ENCODE measurements at regions not wholly inside any gene's neighbourhood (a gene's known extent, or its start where the extent isn't known, plus 50 kb on each side); places are given as distances from the start of the nearest gene placed in this dataset.
"Not testable (repeated sequence)": the region's sequence is repeated elsewhere in the genome, so short reads cannot be mapped to it uniquely, and the experiment has no call there.

GRCh38 chr3:162398554-162398953 is 901.9 kb downstream of the OTOL1 start:
- Histone ChIP-seq H3K4me3 (ENCODE audit: low read depth, low read length) (no peak overlapping the region), H3K27ac (no peak overlapping the region), H3K79me2 (no peaks in the 10 kb centered on the region), H2AFZ (no peak overlapping the region), H3K4me2 (ENCODE audit: low read length) (no peak overlapping the region), H3K36me3 (ENCODE audit: control insufficient read depth, insufficient read depth, low read length) (no peaks in the 10 kb centered on the region), H3K9me3 (ENCODE audit: control insufficient read depth, low read length) (no peaks in the 10 kb centered on the region), H3K4me1 (no peaks in the 10 kb centered on the region), H3K9ac (no peak overlapping the region), H3K27me3 (ENCODE audit: control insufficient read depth, insufficient read depth, low read length) (no peaks in the 10 kb centered on the region)
- no peak for TF ChIP-seq CTCF (IDR thresholded peaks at IDR 0.05)

GRCh38 chr3:162400697-162401096 is 904.1 kb downstream of the OTOL1 start:
- no peak overlapping the region for H3K4me3 ChIP-seq (ENCODE audit: low read depth, low read length)
- H3K4me1 ChIP-seq: no peaks in the 10 kb centered on the region
- H3K36me3 ChIP-seq (ENCODE audit: control insufficient read depth, insufficient read depth, low read length): no peaks in the 10 kb centered on the region
- H3K27ac ChIP-seq: no peak overlapping the region
- H3K9me3 ChIP-seq (ENCODE audit: control insufficient read depth, low read length): no peaks in the 10 kb centered on the region
- no peaks in the 10 kb centered on the region for H3K79me2 ChIP-seq
- H3K4me2 ChIP-seq (ENCODE audit: low read length): no peak overlapping the region
- H2AFZ ChIP-seq: no peak overlapping the region
- no peak for TF ChIP-seq CTCF (IDR thresholded peaks at IDR 0.05)
- no peak overlapping the region for H3K9ac ChIP-seq
- H3K27me3 ChIP-seq (ENCODE audit: control insufficient read depth, insufficient read depth, low read length): no peaks in the 10 kb centered on the region

GRCh38 chr3:162411556-162411955 is 914.9 kb downstream of the OTOL1 start:
- H3K9me3 ChIP-seq (ENCODE audit: control insufficient read depth, low read length); H3K4me3 ChIP-seq (ENCODE audit: low read depth, low read length); H3K4me1 ChIP-seq; H3K4me2 ChIP-seq (ENCODE audit: low read length); H3K36me3 ChIP-seq (ENCODE audit: control insufficient read depth, insufficient read depth, low read length); H3K9ac ChIP-seq; H3K27me3 ChIP-seq (ENCODE audit: control insufficient read depth, insufficient read depth, low read length); H2AFZ ChIP-seq; H3K27ac ChIP-seq; H3K79me2 ChIP-seq: not testable (repeated sequence)

GRCh38 chr3:162421721-162422120 is 925.1 kb downstream of the OTOL1 start:
- no peaks in the 10 kb centered on the region for H3K27me3 ChIP-seq (ENCODE audit: control insufficient read depth, insufficient read depth, low read length)
- H3K36me3 ChIP-seq (ENCODE audit: control insufficient read depth, insufficient read depth, low read length): no peaks in the 10 kb centered on the region
- H3K9ac ChIP-seq: no peak overlapping the region
- no peak overlapping the region for H3K4me2 ChIP-seq (ENCODE audit: low read length)
- no peaks in the 10 kb centered on the region for H3K9me3 ChIP-seq (ENCODE audit: control insufficient read depth, low read length)
- H3K79me2 ChIP-seq: no peaks in the 10 kb centered on the region
- H3K27ac ChIP-seq: no peak overlapping the region
- H2AFZ ChIP-seq: no peak overlapping the region
- H3K4me1 ChIP-seq: no peaks in the 10 kb centered on the region
- no peak for TF ChIP-seq CTCF (IDR thresholded peaks at IDR 0.05)
- no peak overlapping the region for H3K4me3 ChIP-seq (ENCODE audit: low read depth, low read length)

- Histone ChIP-seq H3K79me2 (no peaks in the 10 kb centered on the region), H3K4me2 (ENCODE audit: low read length) (no peak overlapping the region), H3K9me3 (ENCODE audit: control insufficient read depth, low read length) (no peaks in the 10 kb centered on the region), H3K9ac (no peak overlapping the region), H3K36me3 (ENCODE audit: control insufficient read depth, insufficient read depth, low read length) (no peaks in the 10 kb centered on the region), H2AFZ (no peak overlapping the region), H3K27me3 (ENCODE audit: control insufficient read depth, insufficient read depth, low read length) (no peaks in the 10 kb centered on the region), H3K27ac (no peak overlapping the region), H3K4me1 (no peaks in the 10 kb centered on the region), H3K4me3 (ENCODE audit: low read depth, low read length) (no peak overlapping the region)
- no peak for TF ChIP-seq CTCF (IDR thresholded peaks at IDR 0.05)
These were observed 931.6 kb downstream of the OTOL1 start for GRCh38 chr3:162428192-162428591.

All from parathyroid adenoma (tissue), 2 donors.